Upper lobe of left lung (tissue), 6 donors: ENCODE measurements at regions not wholly inside any gene's neighbourhood (a gene's known extent, or its start where the extent isn't known, plus 50 kb on each side); places are given as distances from the start of the nearest gene placed in this dataset.

Experiments used
- ATAC-seq, 2 donors: fragments of 200-7000 bp; cut with Tn5 transposase; one replicate each; pipeline ENCODE4 v1.9.1; 2022; ENCODE audit warnings: mild to moderate bottlenecking in 2 of 2, moderate library complexity in 2 of 2; ENCODE audit not compliant: low FRiP score in 2 of 2
- DNase-seq, 2 donors: peaks; one replicate each; pipeline ENCODE4 v3.0.0-alpha.2; 2019 to 2020
- H3K27ac ChIP-seq, 4 donors: fragments of 200-600 bp; sonication (generic); one replicate each; pipeline ENCODE4 v1.5.1; 2016 to 2019
- H3K27me3 ChIP-seq, 4 donors: fragments of 200-600 bp; sonication (generic); one replicate each; pipeline ENCODE4 v1.5.1; 2017 to 2019
- H3K36me3 ChIP-seq, 4 donors: fragments of 200-600 bp; sonication (generic); one replicate each; pipeline ENCODE4 v1.5.1; 2016 to 2019
- H3K4me1 ChIP-seq, 4 donors: fragments of 200-600 bp; sonication (generic); one replicate each; pipeline ENCODE4 v1.5.1; 2018 to 2019
- H3K4me3 ChIP-seq, 4 donors: fragments of 200-600 bp; sonication (generic); one replicate each; pipeline ENCODE4 v1.5.1; 2017 to 2019; ENCODE audit warnings: mild to moderate bottlenecking in 2 of 4, moderate library complexity in 1 of 4
- H3K9me3 ChIP-seq, 4 donors: fragments of 200-600 bp; sonication (generic); one replicate each; pipeline ENCODE4 v1.5.1; 2018 to 2019
- CTCF ChIP-seq, 6 experiments: fragments of 450-650 bp in 4 of 6; fragments of 200-600 bp in 2 of 6; sonication (generic) in 2 of 6; IDR thresholded peaks; one replicate each; pipeline ENCODE4 v1.5.1; 2016 to 2019; ENCODE audit warnings: antibody characterized with exemption in 6 of 6
- EP300 ChIP-seq, 4 donors: sonication (generic); formaldehyde crosslinking; IDR thresholded peaks; one replicate each; pipeline ENCODE4 v1.5.1; 2017; ENCODE audit warnings: antibody characterized with exemption in 4 of 4, control low read depth in 2 of 4
- POLR2A ChIP-seq, 4 donors: fragments of 450-650 bp; IDR thresholded peaks; one replicate each; pipeline ENCODE4 v1.5.1; 2016 to 2017; ENCODE audit warnings: antibody characterized with exemption in 4 of 4, mild to moderate bottlenecking in 2 of 4
- POLR2AphosphoS5 ChIP-seq, 2 donors: sonication (generic); formaldehyde crosslinking; IDR thresholded peaks; one replicate each; pipeline ENCODE4 v1.5.1; 2017; ENCODE audit warnings: antibody characterized with exemption in 2 of 2
- WGBS, 2 donors: methylation state at CpG; one replicate each; pipeline ENCODE4 v1.1.5; 2017 to 2018; 5-methylcytosine and 5-hydroxymethylcytosine counted together
- donor health status: DM: no; HTN: no; CAD: no; lungs with moderate emphysema.
- donor health status: DM: no; HTN: yes; CAD: no; lungs with severe emphysema.

GRCh38 chr9:29044959-29045358 lies 1471.7 kb upstream of the C9orf72 start:
- DNase-seq (no peak), ATAC-seq (no peak)
- no peaks in the 10 kb centered on the region for H3K36me3 ChIP-seq
- TF ChIP-seq EP300 (IDR thresholded peaks at IDR 0.05) (no peak), POLR2AphosphoS5 (IDR thresholded peaks at IDR 0.05) (no peak), CTCF (IDR thresholded peaks at IDR 0.05) (no peak), POLR2A (IDR thresholded peaks at IDR 0.05) (no peak)
- no peaks in the 10 kb centered on the region for H3K27me3 ChIP-seq
- no peak overlapping the region for H3K4me3 ChIP-seq
- H3K9me3 ChIP-seq: no peaks in the 10 kb centered on the region
- H3K27ac ChIP-seq: no peak overlapping the region
- 88 to 91% methylated on average over 2 of the region's 2 CpGs for WGBS, 2 donors
- H3K4me1 ChIP-seq: no peaks in the 10 kb centered on the region

- no peak overlapping the region for H3K27ac ChIP-seq
Measured at GRCh38 chr9:29060041-29060440, 1486.8 kb upstream of the C9orf72 start.

GRCh38 chr9:29062446-29062845 lies 1489.2 kb upstream of the C9orf72 start:
- Histone ChIP-seq H3K27ac (no peak overlapping the region), H3K4me3 (no peak overlapping the region), H3K27me3 (no peaks in the 10 kb centered on the region), H3K36me3 (no peaks in the 10 kb centered on the region), H3K9me3 (no peaks in the 10 kb centered on the region), H3K4me1 (no peaks in the 10 kb centered on the region)
- DNase-seq (no peak), ATAC-seq (no peak)
- 40 to 62% methylated on average over 1 of the region's 1 CpG for WGBS, 2 donors
- TF ChIP-seq POLR2AphosphoS5 (IDR thresholded peaks at IDR 0.05) (no peak), POLR2A (IDR thresholded peaks at IDR 0.05) (no peak), CTCF (IDR thresholded peaks at IDR 0.05) (no peak), EP300 (IDR thresholded peaks at IDR 0.05) (no peak)

More at GRCh38 chr9:29060041-29060440, 1486.8 kb upstream of the C9orf72 start:
- TF ChIP-seq CTCF (IDR thresholded peaks at IDR 0.05): no peak
- no peak for TF ChIP-seq POLR2AphosphoS5 (IDR thresholded peaks at IDR 0.05)
- TF ChIP-seq POLR2A (IDR thresholded peaks at IDR 0.05): no peak
- TF ChIP-seq EP300 (IDR thresholded peaks at IDR 0.05): no peak
- Histone ChIP-seq H3K9me3 (no peaks in the 10 kb centered on the region), H3K36me3 (no peaks in the 10 kb centered on the region), H3K27me3 (no peaks in the 10 kb centered on the region), H3K4me1 (no peaks in the 10 kb centered on the region), H3K4me3 (no peak overlapping the region)
- DNase-seq (no peak), ATAC-seq (no peak)
- 38 to 49% methylated on average over 1 of the region's 1 CpG for WGBS, 2 donors

GRCh38 chr9:29063031-29063430 lies 1489.8 kb upstream of the C9orf72 start:
- no peak for ATAC-seq
- Histone ChIP-seq H3K4me3 (no peak overlapping the region), H3K36me3 (no peaks in the 10 kb centered on the region), H3K27ac (no peak overlapping the region), H3K9me3 (no peaks in the 10 kb centered on the region), H3K4me1 (no peaks in the 10 kb centered on the region), H3K27me3 (no peaks in the 10 kb centered on the region)
- no peak for DNase-seq
- TF ChIP-seq POLR2A (IDR thresholded peaks at IDR 0.05): no peak
- TF ChIP-seq CTCF (IDR thresholded peaks at IDR 0.05): no peak
- TF ChIP-seq POLR2AphosphoS5 (IDR thresholded peaks at IDR 0.05): no peak
- TF ChIP-seq EP300 (IDR thresholded peaks at IDR 0.05): no peak
- WGBS, 2 donors: 72% methylated on average over 1 of the region's 1 CpG

GRCh38 chr9:29066141-29066640 lies 1492.9 kb upstream of the C9orf72 start:
- Histone ChIP-seq H3K9me3 (no peaks in the 10 kb centered on the region), H3K4me3 (no peak overlapping the region), H3K36me3 (no peaks in the 10 kb centered on the region), H3K4me1 (no peaks in the 10 kb centered on the region), H3K27ac (no peak overlapping the region), H3K27me3 (no peaks in the 10 kb centered on the region)
- ATAC-seq (no peak), DNase-seq (no peak)
- WGBS, 2 donors: 85 to 88% methylated on average over 3 of the region's 3 CpGs
- no peak for TF ChIP-seq EP300 (IDR thresholded peaks at IDR 0.05)
- TF ChIP-seq POLR2A (IDR thresholded peaks at IDR 0.05): no peak
- no peak for TF ChIP-seq CTCF (IDR thresholded peaks at IDR 0.05)
- no peak for TF ChIP-seq POLR2AphosphoS5 (IDR thresholded peaks at IDR 0.05)
